GM10248 (cell line): ENCODE measurements at regions not wholly inside any gene's neighbourhood (a gene's known extent, or its start where the extent isn't known, plus 50 kb on each side); places are given as distances from the start of the nearest gene placed in this dataset.

Source experiments
- CTCF ChIA-PET: fragments of 300-600 bp; sonication (Branson Sonifier 250); formaldehyde crosslinking; extraction: SDS; loops from one replicate; lab custom pipeline; 2021; ENCODE audit warnings: antibody characterized with exemption; lab: Yijun Ruan, JAX
- POLR2A ChIA-PET: fragments of 350-650 bp; sonication (Branson Sonifier 250); formaldehyde crosslinking; extraction: SDS; loops from one replicate; lab custom pipeline; 2020; ENCODE audit warnings: antibody characterized with exemption; lab: Yijun Ruan, JAX
- DNase-seq: peaks from one replicate; pipeline ENCODE4 v3.0.0; 2012; ENCODE audit errors: extremely low spot score
- TF ChIP-seq, protein P1 (sequence below): IDR thresholded peaks from 2 replicates; pipeline ENCODE4 v1.5.1; 2012; ENCODE audit warnings: mild to moderate bottlenecking, low read depth; ENCODE audit errors: extremely low read depth, missing control alignments, control extremely low read depth

- TF ChIP-seq, protein P1, sequence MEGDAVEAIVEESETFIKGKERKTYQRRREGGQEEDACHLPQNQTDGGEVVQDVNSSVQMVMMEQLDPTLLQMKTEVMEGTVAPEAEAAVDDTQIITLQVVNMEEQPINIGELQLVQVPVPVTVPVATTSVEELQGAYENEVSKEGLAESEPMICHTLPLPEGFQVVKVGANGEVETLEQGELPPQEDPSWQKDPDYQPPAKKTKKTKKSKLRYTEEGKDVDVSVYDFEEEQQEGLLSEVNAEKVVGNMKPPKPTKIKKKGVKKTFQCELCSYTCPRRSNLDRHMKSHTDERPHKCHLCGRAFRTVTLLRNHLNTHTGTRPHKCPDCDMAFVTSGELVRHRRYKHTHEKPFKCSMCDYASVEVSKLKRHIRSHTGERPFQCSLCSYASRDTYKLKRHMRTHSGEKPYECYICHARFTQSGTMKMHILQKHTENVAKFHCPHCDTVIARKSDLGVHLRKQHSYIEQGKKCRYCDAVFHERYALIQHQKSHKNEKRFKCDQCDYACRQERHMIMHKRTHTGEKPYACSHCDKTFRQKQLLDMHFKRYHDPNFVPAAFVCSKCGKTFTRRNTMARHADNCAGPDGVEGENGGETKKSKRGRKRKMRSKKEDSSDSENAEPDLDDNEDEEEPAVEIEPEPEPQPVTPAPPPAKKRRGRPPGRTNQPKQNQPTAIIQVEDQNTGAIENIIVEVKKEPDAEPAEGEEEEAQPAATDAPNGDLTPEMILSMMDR: no peak
- DNase-seq: no peak
- POLR2A ChIA-PET: no interaction called here
Observed at GRCh38 chr5:159467666-159468065, 137.4 kb upstream of the IL12B start.

DNA sequence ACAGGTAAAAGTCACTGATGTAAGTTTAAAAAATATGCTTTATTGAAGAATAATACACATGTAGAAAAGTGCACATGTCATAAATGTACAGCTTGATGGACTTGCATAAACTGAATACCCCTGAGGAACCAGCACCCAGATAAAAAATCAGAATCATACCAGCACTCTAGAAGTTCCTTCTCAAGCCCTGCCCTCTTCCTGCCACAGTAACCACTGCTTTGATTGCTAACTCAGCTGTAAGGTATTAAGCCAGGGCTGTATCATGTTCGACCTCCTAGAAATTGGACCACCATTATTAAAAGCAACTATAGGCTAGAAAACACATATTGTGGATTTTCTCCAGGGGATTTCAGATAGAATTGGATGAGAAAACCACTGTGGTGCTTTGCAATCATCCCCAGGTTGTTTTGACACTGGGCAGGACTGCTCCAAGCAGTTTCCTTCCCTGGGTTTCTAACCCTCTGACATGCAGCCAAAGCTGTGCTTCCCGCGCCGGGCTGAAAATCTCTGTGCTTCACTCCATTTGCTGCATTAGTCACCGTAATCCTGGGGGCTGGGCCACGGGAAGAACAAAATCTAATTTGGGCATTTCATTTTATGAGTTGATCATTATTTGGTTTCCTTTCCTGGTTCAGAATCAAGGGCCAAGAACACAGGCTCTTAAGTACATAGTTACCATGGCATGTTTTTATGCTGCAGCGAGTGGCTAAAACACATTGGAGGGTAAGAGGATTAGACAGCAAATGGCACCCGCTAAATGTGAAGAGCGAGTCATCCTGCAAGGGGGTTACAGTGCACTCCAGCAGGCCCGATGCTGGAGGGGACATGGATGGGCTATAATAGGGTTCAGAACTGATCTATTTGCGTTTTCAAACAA is 139.4 kb upstream of the IL12B start:
- ChIA-PET POLR2A (no interaction called here), CTCF (no interaction called here)
- no peak for DNase-seq
- TF ChIP-seq, protein P1: no peak

More at GRCh38 chr5:159467666-159468065, 137.4 kb upstream of the IL12B start:
- CTCF ChIA-PET: no interaction called here

DNA sequence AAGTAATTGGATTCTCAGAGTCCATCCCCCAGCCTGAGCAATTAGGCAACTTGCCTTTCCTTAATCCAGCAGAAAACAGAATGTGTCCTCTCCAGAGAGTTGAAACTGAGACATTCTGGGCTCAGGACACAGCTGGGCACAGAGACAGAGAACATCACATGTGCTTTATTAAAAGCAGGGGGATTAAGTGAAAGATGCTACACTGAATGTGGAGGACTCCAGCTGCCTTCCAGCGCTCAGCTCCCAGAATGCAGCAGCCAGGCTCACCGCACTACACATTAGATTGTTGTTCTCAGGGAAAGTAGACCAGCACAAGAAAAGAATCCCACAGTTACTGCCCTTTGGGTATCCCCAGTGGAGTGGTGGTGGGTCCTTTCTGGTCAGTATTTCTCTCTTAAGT is 141.6 kb upstream of the IL12B start:
- DNase-seq: no peak
- CTCF ChIA-PET: interaction anchor here (1.6 kb wide), 1 partner anchor 9 kb away, joined by 4 read pairs; no protein-coding TSS in a partner anchor
- TF ChIP-seq, protein P1: no peak

GRCh38 chr5:159475026-159475425 is 144.7 kb upstream of the IL12B start:
- TF ChIP-seq, protein P1: no peak
- CTCF ChIA-PET: interaction anchor here (1.0 to 2.2 kb wide), 3 partner anchors 10 to 318 kb away, joined by 3 to 5 read pairs (median 3); no protein-coding TSS in a partner anchor

More for the DNA sequence above, 141.6 kb upstream of the IL12B start:
- POLR2A ChIA-PET: no interaction called here

GRCh38 chr5:159478950-159479349 is 148.7 kb upstream of the IL12B start:
- ChIA-PET POLR2A (no interaction called here), CTCF (interaction anchor here (1.5 kb wide), 1 partner anchor 37 kb away, joined by 3 read pairs; no protein-coding TSS in a partner anchor)
- no peak for DNase-seq
- TF ChIP-seq, protein P1: no peak

More at GRCh38 chr5:159475026-159475425, 144.7 kb upstream of the IL12B start:
- POLR2A ChIA-PET: no interaction called here
- DNase-seq: no peak

DNA sequence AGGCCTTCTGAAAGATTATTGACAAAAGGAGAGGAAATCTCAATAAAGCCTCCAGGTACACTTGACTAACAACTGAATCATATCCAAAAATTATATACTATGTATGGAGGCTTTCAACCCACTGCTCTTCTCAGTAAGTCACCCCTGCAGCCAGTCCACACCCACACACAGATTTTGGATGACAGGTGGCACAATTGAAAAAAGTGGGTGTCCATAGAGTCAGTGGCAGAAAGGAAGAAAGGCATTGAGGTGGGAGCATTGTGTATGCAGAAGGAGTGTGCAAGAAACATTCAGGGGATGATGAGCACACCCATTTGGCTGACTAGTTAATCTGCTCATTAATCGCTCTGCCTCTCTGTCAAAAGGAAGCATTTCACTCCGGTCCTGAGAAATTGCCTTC is 150.6 kb upstream of the IL12B start:
- TF ChIP-seq, protein P1: no peak
- ChIA-PET CTCF (no interaction called here), POLR2A (no interaction called here)
- DNase-seq: no peak
